ENCODE measurements at regions not wholly inside any gene's neighbourhood (a gene's known extent, or its start where the extent isn't known, plus 50 kb on each side); places are given as distances from the start of the nearest gene placed in this dataset.

GRCh38 chr9:2486988-2487387, 134.6 kb upstream of the VLDLR start:
- POLR2A ChIA-PET = no interaction called here
- H3K4me1 ChIP-seq (ENCODE audit: insufficient read depth, low read length) = no peaks in the 10 kb centered on the region
- no peaks in the 10 kb centered on the region for H3K79me2 ChIP-seq (ENCODE audit: insufficient read depth, low read length)
- H2AFZ ChIP-seq (ENCODE audit: low read length) = no peak overlapping the region
- no peak overlapping the region for H3K9ac ChIP-seq (ENCODE audit: insufficient read depth, low read depth, low read length)
- CTCF ChIA-PET (ENCODE audit: low intra/inter-chr PET ratio, low total read pairs) = no interaction called here
- intact Hi-C loops (cut with micrococcal nuclease; ENCODE audit: unreplicated experiment) (no loop called here), in situ Hi-C loops (cut with HindIII; ENCODE audit: extremely low pct_ligation_motif_present, low pct_unique_long_range_greater_than_20kb) (no loop called here)
- DNase-seq (ENCODE audit: low spot score) = no peak
- H3K27ac ChIP-seq (ENCODE audit: extremely low read length, insufficient read depth, low read length) = no peak overlapping the region
- ATAC-seq = no peak
- no peak for FAIRE-seq
- no peaks in the 10 kb centered on the region for H3K27me3 ChIP-seq (ENCODE audit: control insufficient read depth in 1 of 2, insufficient read depth in 2 of 2, low read length in 2 of 2)
- no peak overlapping the region for H3K4me2 ChIP-seq (ENCODE audit: low read depth, low read length)
- BruUV-seq (replicated peaks) = no TSS peak
- no peaks in the 10 kb centered on the region for H3K9me3 ChIP-seq (ENCODE audit: low read length)
- no peaks in the 10 kb centered on the region for H3K36me3 ChIP-seq (replicated peaks in 1 of 2; ENCODE audit: control insufficient read depth in 1 of 2, insufficient read depth in 2 of 2, low read length in 2 of 2)
- no peak overlapping the region for H3K4me3 ChIP-seq (replicated peaks in 1 of 3; ENCODE audit: insufficient read depth in 1 of 3, low read depth in 2 of 3, low read length in 3 of 3)
- no peaks in the 10 kb centered on the region for H4K20me1 ChIP-seq (ENCODE audit: insufficient read depth, low read length)
- TF ChIP-seq, protein P1, sequence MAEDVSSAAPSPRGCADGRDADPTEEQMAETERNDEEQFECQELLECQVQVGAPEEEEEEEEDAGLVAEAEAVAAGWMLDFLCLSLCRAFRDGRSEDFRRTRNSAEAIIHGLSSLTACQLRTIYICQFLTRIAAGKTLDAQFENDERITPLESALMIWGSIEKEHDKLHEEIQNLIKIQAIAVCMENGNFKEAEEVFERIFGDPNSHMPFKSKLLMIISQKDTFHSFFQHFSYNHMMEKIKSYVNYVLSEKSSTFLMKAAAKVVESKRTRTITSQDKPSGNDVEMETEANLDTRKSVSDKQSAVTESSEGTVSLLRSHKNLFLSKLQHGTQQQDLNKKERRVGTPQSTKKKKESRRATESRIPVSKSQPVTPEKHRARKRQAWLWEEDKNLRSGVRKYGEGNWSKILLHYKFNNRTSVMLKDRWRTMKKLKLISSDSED (CRISPR knock-in tag; IDR thresholded peaks at IDR 0.05) = no peak
- TF ChIP-seq, protein P2, sequence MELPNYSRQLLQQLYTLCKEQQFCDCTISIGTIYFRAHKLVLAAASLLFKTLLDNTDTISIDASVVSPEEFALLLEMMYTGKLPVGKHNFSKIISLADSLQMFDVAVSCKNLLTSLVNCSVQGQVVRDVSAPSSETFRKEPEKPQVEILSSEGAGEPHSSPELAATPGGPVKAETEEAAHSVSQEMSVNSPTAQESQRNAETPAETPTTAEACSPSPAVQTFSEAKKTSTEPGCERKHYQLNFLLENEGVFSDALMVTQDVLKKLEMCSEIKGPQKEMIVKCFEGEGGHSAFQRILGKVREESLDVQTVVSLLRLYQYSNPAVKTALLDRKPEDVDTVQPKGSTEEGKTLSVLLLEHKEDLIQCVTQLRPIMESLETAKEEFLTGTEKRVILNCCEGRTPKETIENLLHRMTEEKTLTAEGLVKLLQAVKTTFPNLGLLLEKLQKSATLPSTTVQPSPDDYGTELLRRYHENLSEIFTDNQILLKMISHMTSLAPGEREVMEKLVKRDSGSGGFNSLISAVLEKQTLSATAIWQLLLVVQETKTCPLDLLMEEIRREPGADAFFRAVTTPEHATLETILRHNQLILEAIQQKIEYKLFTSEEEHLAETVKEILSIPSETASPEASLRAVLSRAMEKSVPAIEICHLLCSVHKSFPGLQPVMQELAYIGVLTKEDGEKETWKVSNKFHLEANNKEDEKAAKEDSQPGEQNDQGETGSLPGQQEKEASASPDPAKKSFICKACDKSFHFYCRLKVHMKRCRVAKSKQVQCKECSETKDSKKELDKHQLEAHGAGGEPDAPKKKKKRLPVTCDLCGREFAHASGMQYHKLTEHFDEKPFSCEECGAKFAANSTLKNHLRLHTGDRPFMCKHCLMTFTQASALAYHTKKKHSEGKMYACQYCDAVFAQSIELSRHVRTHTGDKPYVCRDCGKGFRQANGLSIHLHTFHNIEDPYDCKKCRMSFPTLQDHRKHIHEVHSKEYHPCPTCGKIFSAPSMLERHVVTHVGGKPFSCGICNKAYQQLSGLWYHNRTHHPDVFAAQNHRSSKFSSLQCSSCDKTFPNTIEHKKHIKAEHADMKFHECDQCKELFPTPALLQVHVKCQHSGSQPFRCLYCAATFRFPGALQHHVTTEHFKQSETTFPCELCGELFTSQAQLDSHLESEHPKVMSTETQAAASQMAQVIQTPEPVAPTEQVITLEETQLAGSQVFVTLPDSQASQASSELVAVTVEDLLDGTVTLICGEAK (IDR thresholded peaks at IDR 0.05) = no peak
- TF ChIP-seq, protein P2 (CRISPR knock-in tag; IDR thresholded peaks at IDR 0.05) = no peak
- TF ChIP-seq ZNF20 (CRISPR knock-in tag; IDR thresholded peaks at IDR 0.05) (no peak), TEAD2 (CRISPR knock-in tag; IDR thresholded peaks at IDR 0.05) (no peak), CBX5 (CRISPR knock-in tag; IDR thresholded peaks at IDR 0.05; ENCODE audit: borderline replicate concordance) (no peak), ZNF292 (CRISPR knock-in tag; IDR thresholded peaks at IDR 0.05; ENCODE audit: borderline replicate concordance, low read depth) (no peak), SKI (IDR thresholded peaks at IDR 0.05; ENCODE audit: partially characterized antibody) (no peak), GTF3A (CRISPR knock-in tag; conservative IDR thresholded peaks at IDR 0.05) (no peak), ZBTB3 (CRISPR knock-in tag; IDR thresholded peaks at IDR 0.05; ENCODE audit: borderline replicate concordance, low read depth) (no peak), CHCHD3 (CRISPR knock-in tag; IDR thresholded peaks at IDR 0.05) (no peak)
- TF ChIP-seq, protein P3, sequence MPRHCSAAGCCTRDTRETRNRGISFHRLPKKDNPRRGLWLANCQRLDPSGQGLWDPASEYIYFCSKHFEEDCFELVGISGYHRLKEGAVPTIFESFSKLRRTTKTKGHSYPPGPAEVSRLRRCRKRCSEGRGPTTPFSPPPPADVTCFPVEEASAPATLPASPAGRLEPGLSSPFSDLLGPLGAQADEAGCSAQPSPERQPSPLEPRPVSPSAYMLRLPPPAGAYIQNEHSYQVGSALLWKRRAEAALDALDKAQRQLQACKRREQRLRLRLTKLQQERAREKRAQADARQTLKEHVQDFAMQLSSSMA (CRISPR knock-in tag; IDR thresholded peaks at IDR 0.05) = no peak

Measured in HepG2 (cell line).